ENCODE measurements at regions not wholly inside any gene's neighbourhood (a gene's known extent, or its start where the extent isn't known, plus 50 kb on each side); places are given as distances from the start of the nearest gene placed in this dataset.

GRCh38 chr16:73361061-73361460 lies 313.1 kb upstream of the ZFHX3 start:
- DNase-seq (ENCODE audit: low read depth in 3 of 3), result no peak

- DNase-seq (ENCODE audit: low read depth in 3 of 3), result no peak
These were observed 308.6 kb upstream of the ZFHX3 start for GRCh38 chr16:73356401-73357079.

GRCh38 chr16:73355981-73356380 lies 308.1 kb upstream of the ZFHX3 start:
- DNase-seq (ENCODE audit: low read depth in 3 of 3), result no peak

- no peak for DNase-seq (ENCODE audit: low read depth in 3 of 3)
These were observed 306.5 kb upstream of the ZFHX3 start for GRCh38 chr16:73354434-73354833.

GRCh38 chr16:73350707-73351452 lies 303.0 kb upstream of the ZFHX3 start:
- DNase-seq (ENCODE audit: low read depth in 3 of 3), result no peak

GRCh38 chr16:73347500-73348375 lies 299.8 kb upstream of the ZFHX3 start:
- DNase-seq (ENCODE audit: low read depth in 3 of 3), result no peak

- DNase-seq (ENCODE audit: low read depth in 3 of 3), result no peak
These were observed 291.9 kb upstream of the ZFHX3 start for GRCh38 chr16:73339821-73340220.

GRCh38 chr16:73337373-73338296 lies 289.7 kb upstream of the ZFHX3 start:
- no peak for DNase-seq (ENCODE audit: low read depth in 3 of 3)

GRCh38 chr16:73329358-73330286 lies 281.7 kb upstream of the ZFHX3 start:
- DNase-seq (ENCODE audit: low read depth in 3 of 3), result no peak

- no peak for DNase-seq (ENCODE audit: low read depth in 3 of 3)
These were observed 279.0 kb upstream of the ZFHX3 start for GRCh38 chr16:73326770-73327470.

- DNase-seq (ENCODE audit: low read depth in 3 of 3), result no peak
These were observed 278.3 kb upstream of the ZFHX3 start for GRCh38 chr16:73326221-73326620.

GRCh38 chr16:73323880-73324279 lies 276.0 kb upstream of the ZFHX3 start:
- no peak for DNase-seq (ENCODE audit: low read depth in 3 of 3)

GRCh38 chr16:73322856-73323255 lies 274.9 kb upstream of the ZFHX3 start:
- DNase-seq (ENCODE audit: low read depth in 3 of 3), result no peak

GRCh38 chr16:73321853-73322252 lies 273.9 kb upstream of the ZFHX3 start:
- no peak for DNase-seq (ENCODE audit: low read depth in 3 of 3)

- no peak for DNase-seq (ENCODE audit: low read depth in 3 of 3)
These were observed 271.8 kb upstream of the ZFHX3 start for GRCh38 chr16:73319737-73320136.

- no peak for DNase-seq (ENCODE audit: low read depth in 3 of 3)
These were observed 271.3 kb upstream of the ZFHX3 start for GRCh38 chr16:73319261-73319660.

GRCh38 chr16:73317321-73317857 lies 269.5 kb upstream of the ZFHX3 start:
- no peak for DNase-seq (ENCODE audit: low read depth in 3 of 3)

GRCh38 chr16:73315645-73316044 lies 267.7 kb upstream of the ZFHX3 start:
- DNase-seq (ENCODE audit: low read depth in 3 of 3), result no peak

- no peak for DNase-seq (ENCODE audit: low read depth in 3 of 3)
These were observed 266.0 kb upstream of the ZFHX3 start for GRCh38 chr16:73313950-73314349.
